ENCODE measurements at regions not wholly inside any gene's neighbourhood (a gene's known extent, or its start where the extent isn't known, plus 50 kb on each side); places are given as distances from the start of the nearest gene placed in this dataset.
A peak's percentile ranks its signal among the peaks of the same experiment; 100 is the strongest.
"Not testable (repeated sequence)": the region's sequence is repeated elsewhere in the genome, so short reads cannot be mapped to it uniquely, and the experiment has no call there.

- POLR2A ChIA-PET (ENCODE audit: low non-redundant PET) = no interaction called here
- peak; percentile 0 for DNase-seq (ENCODE audit: low spot score)
- no peak overlapping the region for H3K27ac ChIP-seq
- TF ChIP-seq CTCF (conservative IDR thresholded peaks at IDR 0.05; ENCODE audit: low read depth) = no peak
- CTCF ChIA-PET = no interaction called here
These were observed 103.1 kb downstream of the VGLL3 start for GRCh38 chr3:86887876-86888275.

GRCh38 chr3:86880066-86880465 is 110.9 kb downstream of the VGLL3 start:
- DNase-seq (ENCODE audit: low spot score) = no peak
- H3K27ac ChIP-seq = no peak overlapping the region
- ChIA-PET CTCF (no interaction called here), POLR2A (ENCODE audit: low non-redundant PET) (no interaction called here)
- TF ChIP-seq CTCF (conservative IDR thresholded peaks at IDR 0.05; ENCODE audit: low read depth) = no peak

GRCh38 chr3:86876504-86877181 is 114.3 kb downstream of the VGLL3 start:
- CTCF ChIA-PET = interaction anchor here (0.6 kb wide), 1 partner anchor 211 kb away, joined by 3 read pairs; no protein-coding TSS in a partner anchor
- DNase-seq (ENCODE audit: low spot score); POLR2A ChIA-PET (ENCODE audit: low non-redundant PET); H3K27ac ChIP-seq: not testable (repeated sequence)

- POLR2A ChIA-PET (ENCODE audit: low non-redundant PET); CTCF ChIA-PET; DNase-seq (ENCODE audit: low spot score); H3K27ac ChIP-seq: not testable (repeated sequence)
These were observed 116.2 kb downstream of the VGLL3 start for GRCh38 chr3:86874790-86875189.

- DNase-seq (ENCODE audit: low spot score) = no peak
- CTCF ChIA-PET = no interaction called here
- no peak overlapping the region for H3K27ac ChIP-seq
- TF ChIP-seq CTCF (conservative IDR thresholded peaks at IDR 0.05; ENCODE audit: low read depth) = no peak
- POLR2A ChIA-PET (ENCODE audit: low non-redundant PET) = no interaction called here
These were observed 121.4 kb downstream of the VGLL3 start for GRCh38 chr3:86869566-86869965.

GRCh38 chr3:86867982-86868381 is 123.0 kb downstream of the VGLL3 start:
- ChIA-PET CTCF (no interaction called here), POLR2A (ENCODE audit: low non-redundant PET) (no interaction called here)
- no peak for DNase-seq (ENCODE audit: low spot score)
- no peak for TF ChIP-seq CTCF (conservative IDR thresholded peaks at IDR 0.05; ENCODE audit: low read depth)
- no peak overlapping the region for H3K27ac ChIP-seq

- H3K27ac ChIP-seq = no peak overlapping the region
- TF ChIP-seq CTCF (conservative IDR thresholded peaks at IDR 0.05; ENCODE audit: low read depth) = no peak
- CTCF ChIA-PET = no interaction called here
- no peak for DNase-seq (ENCODE audit: low spot score)
- POLR2A ChIA-PET (ENCODE audit: low non-redundant PET) = no interaction called here
These were observed 125.4 kb downstream of the VGLL3 start for GRCh38 chr3:86865506-86865905.

- DNase-seq (ENCODE audit: low spot score) = no peak
- no peak overlapping the region for H3K27ac ChIP-seq
- POLR2A ChIA-PET (ENCODE audit: low non-redundant PET) = no interaction called here
- TF ChIP-seq CTCF (conservative IDR thresholded peaks at IDR 0.05; ENCODE audit: low read depth) = no peak
- CTCF ChIA-PET = no interaction called here
These were observed 134.2 kb downstream of the VGLL3 start for GRCh38 chr3:86856711-86857110.

Measured in RWPE1 (cell line).